Mucosa of descending colon (tissue), 3 donors: ENCODE measurements at regions not wholly inside any gene's neighbourhood (a gene's known extent, or its start where the extent isn't known, plus 50 kb on each side); places are given as distances from the start of the nearest gene placed in this dataset.

Experiments used
- ATAC-seq: fragments of 200-7000 bp; cut with Tn5 transposase; one replicate; pipeline ENCODE4 v1.9.1; 2020; ENCODE audit warnings: mild to moderate bottlenecking, moderate library complexity
- DNase-seq, 3 donors: peaks; one replicate each; pipeline ENCODE4 v3.0.0-alpha.2; 2020
- H3K36me3 ChIP-seq: fragments of 200-600 bp; one replicate; pipeline ENCODE4 v1.8.0; 2021; ENCODE audit warnings: low read depth, mild to moderate bottlenecking
- H3K4me1 ChIP-seq: fragments of 200-600 bp; one replicate; pipeline ENCODE4 v1.8.0; 2021; ENCODE audit warnings: low read depth, mild to moderate bottlenecking
- H3K4me3 ChIP-seq: fragments of 200-600 bp; one replicate; pipeline ENCODE4 v1.8.0; 2021; ENCODE audit warnings: mild to moderate bottlenecking
- H3K9me3 ChIP-seq: fragments of 200-600 bp; one replicate; pipeline ENCODE4 v1.8.0; 2021; ENCODE audit warnings: mild to moderate bottlenecking
- intact Hi-C, 2 donors: fragments of 100-400 bp; cut with DNase I in 1 of 2; cut with micrococcal nuclease in 1 of 2; formaldehyde crosslinking; loops; one replicate each; pipeline versions ENCODE4 v1.11.0 to v1.11.1; 2022; cut with DNase I, micrococcal nuclease
- TF ChIP-seq, protein P1 (sequence below): fragments of 200-600 bp; IDR thresholded peaks from one replicate; pipeline ENCODE4 v1.8.0; 2022; ENCODE audit warnings: antibody characterized with exemption, mild to moderate bottlenecking
- donor health status: DM: no; HTN: no; CAD: no; lungs with moderate emphysema.
- donor health status: DM: no; HTN: no; CAD: no.
- donor health status: DM: no; HTN: yes; CAD: no.

DNA sequence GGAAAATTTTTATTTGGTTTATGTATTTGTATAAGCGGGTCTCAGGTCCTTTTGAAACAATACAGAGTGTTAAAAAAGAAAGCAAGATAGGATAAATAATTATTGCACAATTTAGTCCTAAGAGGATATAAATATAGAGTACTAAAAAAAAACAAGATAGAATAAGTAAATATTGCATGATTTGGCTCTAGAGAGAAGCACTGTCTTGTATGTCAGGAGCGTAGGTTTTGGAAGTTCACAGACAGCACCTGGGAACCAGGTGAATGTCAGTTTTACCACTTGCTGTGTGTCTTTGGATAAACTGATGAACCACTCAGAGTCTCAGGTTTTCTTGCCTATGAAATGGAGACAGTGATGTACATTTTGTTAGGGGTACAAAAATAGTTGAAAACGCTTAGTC lies 266.2 kb upstream of the ADAMTSL1 start:
- DNase-seq = no peak
- Histone ChIP-seq H3K9me3 (no peaks in the 10 kb centered on the region), H3K36me3 (no peaks in the 10 kb centered on the region), H3K4me1 (no peaks in the 10 kb centered on the region), H3K4me3 (no peak overlapping the region)
- intact Hi-C loops = loop anchor here in 1 of 2 donors (10.0 kb wide), 1 partner anchor 133 kb away; no protein-coding TSS in a partner anchor
- TF ChIP-seq, protein P1, sequence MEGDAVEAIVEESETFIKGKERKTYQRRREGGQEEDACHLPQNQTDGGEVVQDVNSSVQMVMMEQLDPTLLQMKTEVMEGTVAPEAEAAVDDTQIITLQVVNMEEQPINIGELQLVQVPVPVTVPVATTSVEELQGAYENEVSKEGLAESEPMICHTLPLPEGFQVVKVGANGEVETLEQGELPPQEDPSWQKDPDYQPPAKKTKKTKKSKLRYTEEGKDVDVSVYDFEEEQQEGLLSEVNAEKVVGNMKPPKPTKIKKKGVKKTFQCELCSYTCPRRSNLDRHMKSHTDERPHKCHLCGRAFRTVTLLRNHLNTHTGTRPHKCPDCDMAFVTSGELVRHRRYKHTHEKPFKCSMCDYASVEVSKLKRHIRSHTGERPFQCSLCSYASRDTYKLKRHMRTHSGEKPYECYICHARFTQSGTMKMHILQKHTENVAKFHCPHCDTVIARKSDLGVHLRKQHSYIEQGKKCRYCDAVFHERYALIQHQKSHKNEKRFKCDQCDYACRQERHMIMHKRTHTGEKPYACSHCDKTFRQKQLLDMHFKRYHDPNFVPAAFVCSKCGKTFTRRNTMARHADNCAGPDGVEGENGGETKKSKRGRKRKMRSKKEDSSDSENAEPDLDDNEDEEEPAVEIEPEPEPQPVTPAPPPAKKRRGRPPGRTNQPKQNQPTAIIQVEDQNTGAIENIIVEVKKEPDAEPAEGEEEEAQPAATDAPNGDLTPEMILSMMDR = no peak
- no peak for ATAC-seq

DNA sequence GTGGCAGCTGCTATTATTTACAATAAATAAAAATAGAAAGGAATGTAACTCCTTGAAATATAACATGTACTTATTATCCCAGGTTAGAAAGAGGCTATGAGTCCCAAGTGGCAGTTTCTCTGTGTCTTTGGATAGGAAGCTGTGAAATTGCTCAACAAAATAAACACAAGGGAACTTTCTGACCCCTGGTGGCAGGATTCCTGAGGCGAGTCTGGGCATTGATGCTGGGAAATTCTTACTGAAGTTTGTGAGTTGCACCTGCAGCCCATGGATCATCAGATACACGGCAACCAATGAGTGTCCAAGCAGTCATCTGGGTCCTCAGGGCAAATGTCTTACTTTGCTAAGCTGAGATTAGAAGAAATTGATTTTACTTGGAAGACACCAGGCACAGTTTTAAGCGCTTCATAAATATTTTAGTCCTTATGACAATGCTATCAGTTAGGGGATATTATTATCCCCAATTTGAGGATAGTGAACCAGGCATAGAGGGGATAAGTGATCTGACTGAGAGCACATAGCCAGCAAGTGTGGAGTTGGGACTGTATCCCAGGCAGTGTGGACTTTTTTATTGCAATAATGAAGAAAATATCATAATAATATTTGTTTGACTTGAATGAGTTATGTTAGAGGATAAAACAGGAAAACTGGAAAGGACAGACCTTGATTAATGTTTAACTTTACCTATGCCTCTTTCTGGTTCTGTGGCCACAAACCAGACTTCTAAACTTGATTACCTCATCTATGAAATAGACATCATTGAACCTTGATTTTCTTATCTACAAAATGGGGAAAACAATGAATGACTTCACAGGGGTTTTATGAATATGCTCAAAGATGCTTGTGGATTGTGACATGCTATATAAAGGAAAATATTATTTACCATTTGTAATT lies 265.5 kb upstream of the ADAMTSL1 start:
- no peaks in the 10 kb centered on the region for H3K9me3 ChIP-seq
- intact Hi-C loops = loop anchor here in 1 of 2 donors (10.0 kb wide), 1 partner anchor 134 kb away; no protein-coding TSS in a partner anchor
- H3K4me3 ChIP-seq = no peak overlapping the region
- peak; percentile 43 to 90 (median 70) for DNase-seq
- ATAC-seq = peak; percentile 90
- no peaks in the 10 kb centered on the region for H3K36me3 ChIP-seq
- H3K4me1 ChIP-seq = no peaks in the 10 kb centered on the region
- TF ChIP-seq, protein P1 = peak; percentile 48

DNA sequence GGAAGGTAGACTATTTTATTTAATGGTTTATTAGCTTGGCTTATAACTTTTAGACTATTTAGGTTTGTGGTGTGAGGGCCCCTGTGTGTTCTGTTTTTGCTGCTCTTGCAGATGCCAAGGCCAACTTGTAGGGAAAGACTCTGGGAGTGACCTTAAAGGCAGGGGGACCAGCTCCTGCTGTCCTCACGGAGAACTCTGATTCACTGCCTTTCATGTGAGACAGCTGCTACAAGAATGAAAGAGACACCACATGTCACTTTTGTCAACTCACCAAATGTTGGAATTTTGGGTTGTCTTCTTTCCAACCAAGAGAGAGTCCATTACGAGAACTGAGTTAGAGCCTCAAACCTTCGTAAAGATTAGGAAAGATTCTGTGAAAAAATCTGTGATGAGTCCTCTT lies 258.3 kb upstream of the ADAMTSL1 start:
- TF ChIP-seq, protein P1 = no peak
- intact Hi-C loops = no loop called here

DNA sequence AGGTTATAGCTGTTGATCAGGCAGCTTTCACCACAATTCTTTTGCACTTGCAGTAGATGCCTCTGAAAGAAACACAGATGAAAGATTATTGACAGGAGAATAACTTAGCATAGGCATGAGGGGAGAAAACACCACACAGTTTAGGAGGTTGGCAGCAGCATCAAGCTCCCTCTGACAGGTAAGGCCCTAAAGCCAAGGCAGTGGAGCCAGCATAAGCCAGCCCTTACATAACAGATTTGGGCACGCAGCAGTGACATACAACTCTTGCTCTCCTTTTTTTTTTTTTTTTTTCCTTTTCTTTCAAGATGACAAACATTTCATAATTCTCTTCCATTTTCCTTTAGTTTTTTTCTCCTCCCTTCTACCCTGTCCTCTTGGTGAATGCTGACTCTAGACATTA lies 257.6 kb upstream of the ADAMTSL1 start:
- no peak for ATAC-seq
- TF ChIP-seq, protein P1 = no peak
- no peak overlapping the region for H3K4me3 ChIP-seq
- H3K36me3 ChIP-seq = no peaks in the 10 kb centered on the region
- no peaks in the 10 kb centered on the region for H3K4me1 ChIP-seq
- intact Hi-C loops = no loop called here
- H3K9me3 ChIP-seq = no peaks in the 10 kb centered on the region
- no peak for DNase-seq

More for the DNA sequence above, 258.3 kb upstream of the ADAMTSL1 start:
- no peaks in the 10 kb centered on the region for H3K9me3 ChIP-seq
- H3K36me3 ChIP-seq = no peaks in the 10 kb centered on the region
- H3K4me1 ChIP-seq = no peaks in the 10 kb centered on the region
- no peak overlapping the region for H3K4me3 ChIP-seq
- DNase-seq = no peak
- no peak for ATAC-seq

DNA sequence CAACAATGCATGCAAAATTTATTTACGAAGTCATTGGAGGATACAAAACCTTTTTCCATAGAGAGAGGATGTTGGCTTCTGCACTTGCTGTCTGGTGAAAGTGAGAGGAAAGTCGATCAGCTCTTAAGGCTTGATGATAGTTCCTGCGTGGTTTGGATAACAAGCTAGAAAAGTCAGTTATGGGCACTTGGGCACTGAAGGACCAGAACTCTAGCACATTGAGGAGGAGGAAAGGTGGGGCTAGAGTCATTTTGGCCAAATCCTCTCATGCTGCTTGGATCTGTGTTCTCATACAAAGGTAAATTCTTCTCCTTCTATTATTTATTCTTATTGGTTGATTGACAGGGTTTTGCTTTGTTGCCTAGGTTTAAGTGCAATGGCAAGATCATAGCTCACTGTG lies 245.9 kb upstream of the ADAMTSL1 start:
- Histone ChIP-seq H3K4me1 (no peaks in the 10 kb centered on the region), H3K9me3 (no peaks in the 10 kb centered on the region), H3K4me3 (no peak overlapping the region), H3K36me3 (no peaks in the 10 kb centered on the region)
- DNase-seq (no peak), ATAC-seq (no peak)
- TF ChIP-seq, protein P1 = no peak
- intact Hi-C loops = no loop called here
